ENCODE measurements at regions not wholly inside any gene's neighbourhood (a gene's known extent, or its start where the extent isn't known, plus 50 kb on each side); places are given as distances from the start of the nearest gene placed in this dataset.

GRCh38 chr3:40624189-40624769 lies 99.5 kb downstream of the ZNF621 start:
- TF ChIP-seq POLR2A (IDR thresholded peaks at IDR 0.05; ENCODE audit: low read depth) (no peak), CTCF (IDR thresholded peaks at IDR 0.05) (no peak), POLR2AphosphoS5 (IDR thresholded peaks at IDR 0.05) (no peak), EP300 (IDR thresholded peaks at IDR 0.05) (no peak)
